Parathyroid adenoma (tissue), 2 donors: ENCODE measurements at regions not wholly inside any gene's neighbourhood (a gene's known extent, or its start where the extent isn't known, plus 50 kb on each side); places are given as distances from the start of the nearest gene placed in this dataset.
"Not testable (repeated sequence)": the region's sequence is repeated elsewhere in the genome, so short reads cannot be mapped to it uniquely, and the experiment has no call there.

ENCODE experiments used
- H2AFZ ChIP-seq: fragments of 300-600 bp; sonication (generic); one replicate; pipeline ENCODE4 v1.7.0; 2017; ENCODE audit warnings: antibody characterized with exemption, mild to moderate bottlenecking
- H3K27ac ChIP-seq: fragments of 300-600 bp; sonication (generic); one replicate; pipeline ENCODE4 v1.7.0; 2017
- H3K27me3 ChIP-seq: fragments of 300-600 bp; sonication (generic); one replicate; pipeline ENCODE4 v1.7.0; 2017; ENCODE audit warnings: low read length; ENCODE audit not compliant: control insufficient read depth, insufficient read depth
- H3K36me3 ChIP-seq: fragments of 300-600 bp; sonication (generic); one replicate; pipeline ENCODE4 v1.7.0; 2017; ENCODE audit warnings: low read length; ENCODE audit not compliant: control insufficient read depth, insufficient read depth
- H3K4me1 ChIP-seq: fragments of 300-600 bp; sonication (generic); one replicate; pipeline ENCODE4 v1.7.0; 2017; ENCODE audit warnings: control low read depth
- H3K4me2 ChIP-seq: fragments of 300-600 bp; sonication (generic); one replicate; pipeline ENCODE4 v1.7.0; 2017; ENCODE audit warnings: low read length
- H3K4me3 ChIP-seq: fragments of 300-600 bp; sonication (generic); one replicate; pipeline ENCODE4 v1.7.0; 2017; ENCODE audit warnings: low read depth, low read length
- H3K79me2 ChIP-seq: fragments of 300-600 bp; sonication (generic); one replicate; pipeline ENCODE4 v1.7.0; 2017; ENCODE audit warnings: control low read depth
- H3K9ac ChIP-seq: fragments of 300-600 bp; sonication (generic); one replicate; pipeline ENCODE4 v1.7.0; 2017; ENCODE audit warnings: mild to moderate bottlenecking
- H3K9me3 ChIP-seq: fragments of 300-600 bp; sonication (generic); one replicate; pipeline ENCODE4 v1.7.0; 2017; ENCODE audit warnings: low read length; ENCODE audit not compliant: control insufficient read depth
- TF ChIP-seq, protein P1 (sequence below): fragments of 300-600 bp; sonication (generic); IDR thresholded peaks from one replicate; pipeline ENCODE4 v1.7.0; 2017; ENCODE audit warnings: antibody characterized with exemption, mild to moderate bottlenecking
- donor health status: primary hyperparathyroidism.

DNA sequence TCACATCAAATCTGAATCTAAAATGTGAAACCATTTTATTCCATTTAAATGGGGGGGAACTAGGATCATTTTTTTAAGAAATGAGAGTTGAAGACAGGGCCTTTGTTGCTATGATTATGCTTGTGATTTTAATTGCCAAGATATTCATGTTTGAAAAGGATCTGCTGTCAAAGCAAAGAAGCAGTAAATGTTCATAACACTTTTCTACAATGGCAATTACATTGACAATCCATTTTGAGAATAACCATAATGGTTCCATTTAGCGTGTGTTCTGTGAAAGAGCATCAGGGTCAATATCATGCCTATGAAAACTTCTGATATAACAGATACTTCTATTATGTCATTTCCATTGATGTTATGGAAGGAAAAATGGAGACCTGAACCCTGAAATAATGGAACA is 745.8 kb upstream of the SGO1 start:
- no peak overlapping the region for H3K9ac ChIP-seq
- H3K4me2 ChIP-seq = no peak overlapping the region
- TF ChIP-seq, protein P1, sequence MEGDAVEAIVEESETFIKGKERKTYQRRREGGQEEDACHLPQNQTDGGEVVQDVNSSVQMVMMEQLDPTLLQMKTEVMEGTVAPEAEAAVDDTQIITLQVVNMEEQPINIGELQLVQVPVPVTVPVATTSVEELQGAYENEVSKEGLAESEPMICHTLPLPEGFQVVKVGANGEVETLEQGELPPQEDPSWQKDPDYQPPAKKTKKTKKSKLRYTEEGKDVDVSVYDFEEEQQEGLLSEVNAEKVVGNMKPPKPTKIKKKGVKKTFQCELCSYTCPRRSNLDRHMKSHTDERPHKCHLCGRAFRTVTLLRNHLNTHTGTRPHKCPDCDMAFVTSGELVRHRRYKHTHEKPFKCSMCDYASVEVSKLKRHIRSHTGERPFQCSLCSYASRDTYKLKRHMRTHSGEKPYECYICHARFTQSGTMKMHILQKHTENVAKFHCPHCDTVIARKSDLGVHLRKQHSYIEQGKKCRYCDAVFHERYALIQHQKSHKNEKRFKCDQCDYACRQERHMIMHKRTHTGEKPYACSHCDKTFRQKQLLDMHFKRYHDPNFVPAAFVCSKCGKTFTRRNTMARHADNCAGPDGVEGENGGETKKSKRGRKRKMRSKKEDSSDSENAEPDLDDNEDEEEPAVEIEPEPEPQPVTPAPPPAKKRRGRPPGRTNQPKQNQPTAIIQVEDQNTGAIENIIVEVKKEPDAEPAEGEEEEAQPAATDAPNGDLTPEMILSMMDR = no peak
- no peaks in the 10 kb centered on the region for H3K27me3 ChIP-seq
- H3K4me1 ChIP-seq = no peaks in the 10 kb centered on the region
- H3K4me3 ChIP-seq = no peak overlapping the region
- H3K9me3 ChIP-seq = no peaks in the 10 kb centered on the region
- no peaks in the 10 kb centered on the region for H3K79me2 ChIP-seq
- H2AFZ ChIP-seq = no peak overlapping the region
- no peaks in the 10 kb centered on the region for H3K36me3 ChIP-seq
- no peak overlapping the region for H3K27ac ChIP-seq

GRCh38 chr3:20930034-20930433 is 744.0 kb upstream of the SGO1 start:
- Histone ChIP-seq H3K4me3 (no peak overlapping the region), H3K27me3 (no peaks in the 10 kb centered on the region), H3K27ac (no peak overlapping the region), H2AFZ (no peak overlapping the region), H3K36me3 (no peaks in the 10 kb centered on the region), H3K4me1 (no peaks in the 10 kb centered on the region), H3K4me2 (no peak overlapping the region), H3K9me3 (no peaks in the 10 kb centered on the region), H3K9ac (no peak overlapping the region), H3K79me2 (no peaks in the 10 kb centered on the region)
- TF ChIP-seq, protein P1 = no peak

GRCh38 chr3:20924646-20925385 is 738.8 kb upstream of the SGO1 start:
- TF ChIP-seq, protein P1 = no peak
- no peaks in the 10 kb centered on the region for H3K36me3 ChIP-seq

GRCh38 chr3:20921112-20921511 is 735.1 kb upstream of the SGO1 start:
- H3K9me3 ChIP-seq, H3K4me1 ChIP-seq, H3K79me2 ChIP-seq, H3K27ac ChIP-seq, H2AFZ ChIP-seq, H3K27me3 ChIP-seq, H3K4me3 ChIP-seq, H3K9ac ChIP-seq, H3K36me3 ChIP-seq, H3K4me2 ChIP-seq: not testable (repeated sequence)

More at GRCh38 chr3:20924646-20925385, 738.8 kb upstream of the SGO1 start:
- Histone ChIP-seq H3K4me1 (no peaks in the 10 kb centered on the region), H2AFZ (no peak overlapping the region), H3K27ac (no peak overlapping the region), H3K27me3 (no peaks in the 10 kb centered on the region), H3K9ac (no peak overlapping the region), H3K4me3 (no peak overlapping the region), H3K79me2 (no peaks in the 10 kb centered on the region), H3K9me3 (no peaks in the 10 kb centered on the region), H3K4me2 (no peak overlapping the region)

DNA sequence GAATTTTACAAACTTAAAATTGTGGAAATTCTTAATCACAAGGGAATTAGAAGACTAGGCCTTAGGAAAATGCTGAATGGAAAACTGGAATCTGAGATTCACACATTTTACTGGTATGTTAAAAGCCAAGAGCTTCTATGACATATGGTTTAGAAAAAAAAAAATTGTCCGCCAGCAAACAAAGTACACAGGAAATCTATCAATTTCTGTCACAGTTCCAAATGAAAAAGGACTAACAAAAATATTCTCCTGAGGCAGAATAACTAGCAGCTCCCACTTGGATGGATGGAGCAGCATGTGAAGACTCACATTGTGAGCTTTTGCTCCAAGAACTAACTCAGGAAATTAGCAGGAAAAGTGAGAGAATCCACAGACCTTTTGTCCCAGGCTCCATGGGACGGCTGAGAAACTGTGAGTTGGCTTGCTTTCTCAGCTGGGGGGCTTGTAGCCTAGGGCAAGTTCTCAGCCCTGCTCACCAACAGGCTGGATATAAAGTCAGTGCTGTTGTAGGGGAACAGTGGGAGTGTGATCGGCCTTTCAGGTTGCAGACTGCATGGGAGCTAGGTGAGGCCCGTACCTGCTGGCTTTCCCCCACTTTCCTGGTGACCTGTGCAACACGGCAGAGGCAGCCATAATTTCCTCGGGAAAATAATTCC is 731.1 kb upstream of the SGO1 start:
- Histone ChIP-seq H3K36me3 (no peaks in the 10 kb centered on the region), H2AFZ (no peak overlapping the region), H3K9ac (no peak overlapping the region), H3K79me2 (no peaks in the 10 kb centered on the region), H3K4me2 (no peak overlapping the region), H3K4me3 (no peak overlapping the region), H3K4me1 (no peaks in the 10 kb centered on the region), H3K27ac (no peak overlapping the region), H3K27me3 (no peaks in the 10 kb centered on the region), H3K9me3 (no peaks in the 10 kb centered on the region)
- TF ChIP-seq, protein P1 = no peak
